Fibroblast of skin of right biceps (primary cell): ENCODE measurements at regions not wholly inside any gene's neighbourhood (a gene's known extent, or its start where the extent isn't known, plus 50 kb on each side); places are given as distances from the start of the nearest gene placed in this dataset.
A peak's percentile ranks its signal among the peaks of the same experiment; 100 is the strongest.
"Not testable (repeated sequence)": the region's sequence is repeated elsewhere in the genome, so short reads cannot be mapped to it uniquely, and the experiment has no call there.

ENCODE experiments used
- DNase-seq: peaks from one replicate; pipeline ENCODE4 v3.0.0-alpha.2; 2013

DNA sequence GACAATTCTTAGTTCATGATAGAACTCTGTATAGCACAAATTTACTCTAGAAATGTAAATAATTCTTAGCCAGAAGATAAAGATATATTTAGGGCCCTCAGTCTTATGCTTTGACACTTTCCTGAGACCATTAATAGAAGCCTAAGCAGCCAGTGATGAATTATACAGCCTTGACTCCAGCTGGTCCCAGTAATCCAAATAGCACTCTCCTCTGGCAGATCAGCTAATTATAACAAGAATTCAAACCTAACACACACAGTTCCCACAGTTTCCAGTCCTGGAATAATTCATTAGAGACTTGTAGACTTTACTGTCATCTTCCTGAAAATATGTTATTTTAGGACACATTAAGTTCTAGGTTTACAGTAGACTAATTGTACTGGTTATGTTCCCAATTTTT lies 50.4 kb downstream of the SHOC1 start:
- peak; percentile 49 for DNase-seq

GRCh38 chr9:111743275-111743674 lies 51.5 kb downstream of the SHOC1 start:
- DNase-seq = peak; percentile 75

DNA sequence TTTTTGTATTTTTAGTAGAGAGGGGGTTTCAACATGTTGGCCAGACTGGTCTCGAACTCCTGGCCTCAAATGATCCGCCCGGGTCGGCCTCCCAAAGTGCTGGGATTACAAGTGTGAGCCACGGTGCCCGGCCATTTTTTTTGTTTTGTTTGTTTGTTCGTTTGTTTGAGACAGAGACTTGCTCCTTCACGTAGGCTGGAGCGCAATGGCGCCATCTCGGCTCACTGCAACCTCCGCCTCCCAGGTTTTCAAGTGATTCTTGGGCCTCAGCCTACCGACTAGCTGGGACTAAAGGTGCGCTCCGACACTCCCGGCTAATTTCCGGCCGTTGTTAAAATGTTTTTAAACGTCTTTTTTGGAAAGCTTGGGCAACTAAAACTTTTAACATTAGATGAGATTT lies 54.0 kb downstream of the SHOC1 start:
- no peak for DNase-seq

DNA sequence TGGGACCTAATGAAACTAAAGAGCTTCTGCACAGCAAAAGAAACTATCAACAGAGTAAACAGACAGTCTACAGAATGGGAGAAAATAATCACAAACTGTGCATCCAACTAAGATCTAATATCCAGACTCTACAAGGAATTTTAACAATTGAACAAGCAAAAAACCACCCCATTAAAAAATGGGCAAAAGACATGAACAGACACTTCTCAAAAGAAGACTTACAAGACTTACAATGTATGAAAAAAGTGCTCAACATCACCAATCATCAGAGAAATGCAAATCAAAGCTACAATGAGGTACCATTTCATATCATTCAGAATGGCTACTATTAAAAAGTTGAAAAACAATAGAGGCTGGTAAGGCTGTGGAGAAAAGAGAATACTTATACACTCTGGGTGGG lies 58.0 kb downstream of the SHOC1 start:
- DNase-seq = no peak

DNA sequence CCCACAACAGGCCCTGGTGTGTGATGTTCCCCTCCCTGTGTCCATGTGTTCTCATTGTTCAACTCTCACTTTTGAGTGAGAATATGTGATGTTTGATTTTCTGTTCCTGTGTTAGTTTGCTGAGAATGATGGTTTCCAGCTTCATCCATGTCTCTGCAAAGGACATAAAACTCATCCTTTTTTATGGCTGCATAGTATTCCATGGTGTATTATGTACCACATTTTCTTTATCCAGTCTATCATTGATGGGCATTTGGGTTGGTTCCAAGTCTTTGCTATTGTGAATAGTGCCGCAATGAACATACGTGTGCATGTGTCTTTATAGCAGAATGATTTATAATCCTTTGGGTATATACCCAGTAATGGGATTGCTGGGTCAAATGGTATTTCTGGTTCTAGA lies 59.4 kb downstream of the SHOC1 start:
- DNase-seq = not testable (repeated sequence)

DNA sequence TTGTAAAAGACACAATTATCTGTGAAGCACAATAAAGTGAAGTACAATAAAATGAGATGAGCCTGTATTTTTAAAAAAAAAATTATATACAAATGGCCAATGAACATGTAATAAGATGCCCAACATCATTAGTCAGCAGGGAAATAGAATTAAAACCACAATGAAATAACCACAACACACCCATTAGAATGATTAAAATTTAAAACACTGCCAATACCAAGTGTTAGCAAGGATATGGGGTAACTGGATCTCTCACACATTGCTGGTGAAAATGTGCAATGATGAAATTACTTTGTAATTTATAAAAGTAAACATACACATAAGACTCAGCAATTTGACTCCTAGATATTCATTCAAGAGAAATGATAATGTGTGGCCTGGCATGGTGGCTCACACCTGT lies 62.8 kb downstream of the SHOC1 start:
- peak; percentile 55 for DNase-seq

DNA sequence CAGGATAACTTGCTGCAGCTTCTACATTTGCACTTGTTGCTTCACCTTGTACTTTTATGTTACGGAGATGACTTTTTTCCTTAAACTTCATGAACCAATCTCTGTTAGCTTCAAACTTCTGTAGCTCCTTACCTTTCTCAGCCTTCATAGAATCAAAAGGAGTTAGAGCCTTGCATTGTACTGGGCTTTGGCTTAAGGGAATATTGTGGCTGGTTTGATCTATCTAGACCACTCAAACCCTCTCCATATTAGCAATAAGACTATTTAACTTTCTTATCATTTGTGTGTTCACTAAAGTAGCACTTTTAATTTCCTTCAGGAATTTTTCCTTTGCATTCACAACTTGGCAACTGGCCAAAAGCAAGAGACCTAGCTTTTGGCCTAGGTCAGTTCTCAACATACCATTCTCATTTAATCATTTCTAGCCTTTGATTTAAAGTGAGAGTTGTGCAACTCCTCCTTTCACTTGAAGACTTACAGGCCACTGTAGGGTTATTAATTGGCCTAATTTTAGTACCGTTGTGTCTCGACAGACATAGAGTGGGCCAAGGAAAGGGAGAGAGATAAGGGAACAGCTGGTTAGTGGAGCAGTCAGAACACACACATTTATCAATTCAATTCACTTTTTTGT lies 63.7 kb downstream of the SHOC1 start:
- peak; percentile 56 for DNase-seq

- DNase-seq = peak; percentile 96
Measured at GRCh38 chr9:111728617-111729366, 65.9 kb downstream of the SHOC1 start.

- peak; percentile 14 for DNase-seq
Measured at GRCh38 chr9:111728143-111728542, 66.6 kb downstream of the SHOC1 start.

DNA sequence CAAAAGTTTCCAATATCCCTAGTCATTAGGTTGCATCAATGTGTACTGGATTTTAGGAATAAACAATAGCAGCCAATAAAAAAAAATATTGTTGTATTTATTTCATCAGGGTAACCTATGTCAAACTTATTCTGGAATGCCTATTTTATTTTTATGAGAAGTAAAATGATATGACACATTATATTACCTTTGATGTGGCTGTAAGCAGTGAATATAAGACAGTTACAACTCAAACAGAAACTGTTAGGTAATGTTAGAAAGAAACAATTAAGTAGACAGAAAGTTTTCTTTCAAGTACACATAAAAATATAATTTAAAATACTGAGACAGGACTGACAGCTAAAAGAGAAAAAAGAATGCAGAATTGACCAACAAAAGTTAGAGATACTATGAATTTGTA lies 65.5 kb downstream of the GNG10 start:
- DNase-seq = no peak

DNA sequence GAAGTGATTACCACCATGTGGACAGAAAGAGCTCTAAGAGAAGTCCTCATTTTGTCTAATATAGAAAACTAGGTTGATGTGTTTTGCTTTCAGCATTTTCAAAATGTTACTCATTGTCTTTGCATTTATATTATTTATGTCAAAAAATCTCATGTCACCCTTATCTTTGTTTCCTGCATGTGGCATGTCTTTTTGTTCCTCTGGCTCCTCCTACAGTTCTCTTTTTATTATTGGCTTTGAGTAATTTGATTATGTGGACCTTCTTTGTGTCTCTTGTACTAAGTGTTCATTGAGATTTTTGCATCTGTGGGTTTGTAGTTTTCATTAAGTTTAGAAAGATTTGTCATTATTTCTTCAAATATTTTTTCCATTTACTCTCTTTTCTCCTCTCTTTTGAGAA lies 58.8 kb downstream of the GNG10 start:
- peak; percentile 4 for DNase-seq
